ENCODE measurements at regions not wholly inside any gene's neighbourhood (a gene's known extent, or its start where the extent isn't known, plus 50 kb on each side); places are given as distances from the start of the nearest gene placed in this dataset.

DNA sequence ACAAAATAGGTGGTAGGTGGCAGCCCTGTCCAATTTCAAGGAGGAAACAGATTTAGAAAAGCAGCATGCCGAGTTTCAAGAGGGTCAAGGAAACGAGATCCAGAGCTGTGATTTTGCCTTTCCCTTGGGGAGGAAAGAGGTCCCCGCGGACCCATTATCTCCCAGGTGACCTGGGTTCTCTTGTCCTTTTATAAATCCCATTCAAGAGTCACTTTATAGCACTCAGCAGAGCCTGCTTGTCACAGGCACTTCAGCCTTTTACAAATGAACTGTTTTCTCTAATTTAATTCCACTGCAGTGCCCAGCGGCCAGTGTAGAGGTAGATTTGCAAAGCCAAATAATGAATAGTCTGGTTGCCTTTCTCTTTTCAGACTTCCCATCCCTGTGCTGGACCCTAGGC lies 99.9 kb downstream of the CD47 start:
- no peak for TF ChIP-seq POLR2A (IDR thresholded peaks at IDR 0.05; ENCODE audit: low read depth, low read length)
- no peak for TF ChIP-seq POLR2AphosphoS5 (IDR thresholded peaks at IDR 0.05; ENCODE audit: low read depth, low read length)
- no peak for TF ChIP-seq TAF1 (IDR thresholded peaks at IDR 0.05; ENCODE audit: borderline replicate concordance, low read depth, low read length)
